ENCODE measurements at regions not wholly inside any gene's neighbourhood (a gene's known extent, or its start where the extent isn't known, plus 50 kb on each side); places are given as distances from the start of the nearest gene placed in this dataset.

DNA sequence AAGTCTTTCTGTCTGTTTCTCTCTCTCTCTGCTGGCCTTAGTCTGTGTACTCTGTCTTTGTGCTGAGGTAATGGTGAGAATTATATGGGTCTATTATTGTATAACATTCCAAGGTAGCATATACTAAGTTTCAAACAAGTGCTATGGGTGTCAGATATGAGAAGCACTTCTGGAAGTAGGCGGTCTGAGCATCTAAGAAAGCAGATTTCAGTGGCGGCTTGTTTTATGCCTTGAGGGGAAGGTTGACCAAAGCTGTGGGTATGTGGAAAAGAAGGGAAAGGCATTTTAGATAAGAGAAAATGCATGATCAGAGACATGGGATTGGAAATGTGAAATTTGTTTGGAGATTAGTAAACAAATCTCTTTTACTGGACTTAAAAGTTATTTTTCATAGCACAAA, 348.5 kb downstream of the RFC3 start:
- WGBS, 2 donors (ENCODE audit: low coverage in 1 of 2) = 88 to 100% methylated on average over 2 of the region's 2 CpGs
- no peak for ATAC-seq
- Histone ChIP-seq H3K4me3 (no peak overlapping the region), H3K9me3 (no peaks in the 10 kb centered on the region), H3K27ac (no peak overlapping the region), H3K4me1 (peaks cover 6 to 21% (median 6%) of the 10 kb centered on the region in 3 donors), H3K36me3 (no peaks in the 10 kb centered on the region), H3K27me3 (no peaks in the 10 kb centered on the region)
- TF ChIP-seq EP300 (IDR thresholded peaks at IDR 0.05) = no peak
- TF ChIP-seq POLR2AphosphoS5 (IDR thresholded peaks at IDR 0.05) = no peak
- TF ChIP-seq, protein P1, sequence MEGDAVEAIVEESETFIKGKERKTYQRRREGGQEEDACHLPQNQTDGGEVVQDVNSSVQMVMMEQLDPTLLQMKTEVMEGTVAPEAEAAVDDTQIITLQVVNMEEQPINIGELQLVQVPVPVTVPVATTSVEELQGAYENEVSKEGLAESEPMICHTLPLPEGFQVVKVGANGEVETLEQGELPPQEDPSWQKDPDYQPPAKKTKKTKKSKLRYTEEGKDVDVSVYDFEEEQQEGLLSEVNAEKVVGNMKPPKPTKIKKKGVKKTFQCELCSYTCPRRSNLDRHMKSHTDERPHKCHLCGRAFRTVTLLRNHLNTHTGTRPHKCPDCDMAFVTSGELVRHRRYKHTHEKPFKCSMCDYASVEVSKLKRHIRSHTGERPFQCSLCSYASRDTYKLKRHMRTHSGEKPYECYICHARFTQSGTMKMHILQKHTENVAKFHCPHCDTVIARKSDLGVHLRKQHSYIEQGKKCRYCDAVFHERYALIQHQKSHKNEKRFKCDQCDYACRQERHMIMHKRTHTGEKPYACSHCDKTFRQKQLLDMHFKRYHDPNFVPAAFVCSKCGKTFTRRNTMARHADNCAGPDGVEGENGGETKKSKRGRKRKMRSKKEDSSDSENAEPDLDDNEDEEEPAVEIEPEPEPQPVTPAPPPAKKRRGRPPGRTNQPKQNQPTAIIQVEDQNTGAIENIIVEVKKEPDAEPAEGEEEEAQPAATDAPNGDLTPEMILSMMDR (IDR thresholded peaks at IDR 0.05) = no peak
- no peak for TF ChIP-seq POLR2A (IDR thresholded peaks at IDR 0.05)

DNA sequence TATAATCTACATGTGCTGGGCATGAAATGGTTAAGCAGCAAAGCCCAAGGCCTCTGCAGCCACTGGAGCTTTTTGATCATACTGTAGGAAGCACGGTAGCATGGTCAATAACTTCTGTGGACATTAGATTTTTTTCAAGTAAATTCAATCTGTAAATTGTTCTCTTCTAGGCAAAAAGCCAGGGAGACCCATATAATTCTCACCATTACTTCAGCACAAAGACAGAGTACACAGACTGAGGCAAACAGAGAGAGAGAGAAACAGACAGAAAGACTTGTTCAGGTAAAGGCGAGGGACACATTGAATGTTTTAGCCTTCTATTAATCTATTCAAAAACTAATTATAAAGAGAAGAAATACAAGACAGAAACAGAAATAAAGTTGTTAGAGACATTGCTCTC, 349.4 kb downstream of the RFC3 start:
- Histone ChIP-seq H3K27me3 (no peaks in the 10 kb centered on the region), H3K4me3 (no peak overlapping the region), H3K27ac (no peak overlapping the region), H3K36me3 (no peaks in the 10 kb centered on the region), H3K4me1 (peaks cover 0 to 11% (median 4%) of the 10 kb centered on the region in 3 donors), H3K9me3 (no peaks in the 10 kb centered on the region)
- TF ChIP-seq EP300 (IDR thresholded peaks at IDR 0.05) (no peak), POLR2A (IDR thresholded peaks at IDR 0.05) (no peak), POLR2AphosphoS5 (IDR thresholded peaks at IDR 0.05) (no peak)
- TF ChIP-seq, protein P1 (IDR thresholded peaks at IDR 0.05) = no peak
- no peak for ATAC-seq
- WGBS, 2 donors (ENCODE audit: low coverage in 1 of 2) = 56 to 57% methylated on average over 1 to 2 of the region's 2 CpGs

DNA sequence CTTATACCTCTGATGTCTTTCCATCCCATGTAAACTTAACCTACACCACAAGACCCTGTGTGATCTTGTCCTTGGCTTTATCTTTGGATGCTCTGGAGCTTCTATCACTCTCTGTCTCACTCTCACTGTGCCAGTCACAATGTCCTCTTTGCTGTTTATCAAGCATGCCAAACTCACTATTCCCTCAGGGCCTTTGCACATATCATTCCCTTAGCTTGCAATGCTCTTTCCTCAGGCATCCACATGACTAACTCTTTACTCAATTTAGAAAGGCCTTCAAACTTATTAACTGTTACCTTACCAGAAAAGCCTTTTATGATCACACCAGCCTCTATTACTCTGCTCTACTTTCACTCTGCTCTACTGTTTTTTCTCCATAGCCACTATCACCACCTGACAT, 354.1 kb downstream of the RFC3 start:
- H3K9me3 ChIP-seq = no peaks in the 10 kb centered on the region
- no peak overlapping the region for H3K4me3 ChIP-seq
- H3K36me3 ChIP-seq = no peaks in the 10 kb centered on the region
- no peaks in the 10 kb centered on the region for H3K4me1 ChIP-seq
- TF ChIP-seq POLR2A (IDR thresholded peaks at IDR 0.05) = no peak
- TF ChIP-seq, protein P1 (IDR thresholded peaks at IDR 0.05) = no peak
- TF ChIP-seq POLR2AphosphoS5 (IDR thresholded peaks at IDR 0.05) = no peak
- TF ChIP-seq EP300 (IDR thresholded peaks at IDR 0.05) = no peak
- ATAC-seq = no peak
- H3K27me3 ChIP-seq = no peaks in the 10 kb centered on the region
- H3K27ac ChIP-seq = no peak overlapping the region

DNA sequence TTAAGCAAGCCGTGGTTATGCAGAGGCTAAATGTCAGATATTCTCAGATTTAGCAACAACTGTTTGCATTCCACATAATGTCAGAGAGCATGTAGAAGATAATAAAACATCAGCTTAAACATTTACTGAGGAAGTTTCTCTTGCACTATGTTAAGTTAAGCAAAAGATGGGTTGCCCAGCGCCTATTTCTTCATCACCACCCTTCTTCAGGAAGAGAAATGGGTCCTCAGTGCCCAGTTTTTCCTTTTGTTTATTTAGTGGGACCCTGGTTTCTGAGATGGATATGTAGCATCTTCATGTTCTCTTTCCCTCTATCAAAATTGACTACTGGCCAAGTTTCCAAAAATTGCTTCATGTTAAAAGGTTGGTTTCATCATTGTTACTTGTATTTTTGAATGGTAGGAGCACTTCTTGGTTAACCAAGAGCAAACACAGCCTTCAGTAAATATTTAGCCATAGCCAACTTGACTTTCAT, 356.8 kb downstream of the RFC3 start:
- ATAC-seq = no peak
- H3K27ac ChIP-seq = no peak overlapping the region
- H3K36me3 ChIP-seq = no peaks in the 10 kb centered on the region
- H3K4me3 ChIP-seq = no peak overlapping the region
- no peaks in the 10 kb centered on the region for H3K27me3 ChIP-seq
- no peaks in the 10 kb centered on the region for H3K4me1 ChIP-seq
- TF ChIP-seq, protein P1 (IDR thresholded peaks at IDR 0.05) = no peak
- no peak for TF ChIP-seq POLR2A (IDR thresholded peaks at IDR 0.05)
- H3K9me3 ChIP-seq = no peaks in the 10 kb centered on the region
- WGBS, 2 donors (ENCODE audit: low coverage in 1 of 2) = 74 to 83% methylated on average over 2 of the region's 2 CpGs

DNA sequence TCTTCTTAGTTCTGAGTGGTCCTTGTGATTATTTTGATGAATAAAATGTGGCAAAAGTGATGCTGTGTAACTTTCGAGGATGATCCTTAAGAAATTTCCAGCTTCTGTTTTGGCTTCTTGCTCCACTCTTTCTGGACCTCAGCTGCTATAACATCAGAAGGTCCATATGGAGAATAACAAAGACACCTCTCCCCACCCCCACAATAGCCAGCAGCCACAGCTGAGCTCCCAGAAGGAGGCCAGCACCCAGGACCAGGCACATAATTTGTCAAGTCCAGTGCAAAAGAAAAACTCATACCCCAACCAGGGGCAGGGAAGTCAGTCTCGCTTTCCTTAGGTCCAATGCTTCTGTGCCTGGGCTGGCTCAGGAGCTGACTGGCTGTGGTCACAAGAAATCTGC, 357.6 kb downstream of the RFC3 start:
- TF ChIP-seq POLR2A (IDR thresholded peaks at IDR 0.05) = no peak
- TF ChIP-seq, protein P1 (IDR thresholded peaks at IDR 0.05) = no peak
- TF ChIP-seq EP300 (IDR thresholded peaks at IDR 0.05) = no peak
- no peak for TF ChIP-seq POLR2AphosphoS5 (IDR thresholded peaks at IDR 0.05)
- Histone ChIP-seq H3K4me1 (no peaks in the 10 kb centered on the region), H3K4me3 (no peak overlapping the region), H3K9me3 (no peaks in the 10 kb centered on the region), H3K36me3 (no peaks in the 10 kb centered on the region), H3K27ac (no peak overlapping the region), H3K27me3 (no peaks in the 10 kb centered on the region)
- 86 to 100% methylated on average over 1 of the region's 2 CpGs for WGBS, 2 donors (ENCODE audit: low coverage in 1 of 2)
- ATAC-seq = no peak

Data from gastroesophageal sphincter (tissue), 4 donors.